GM12864 (cell line): ENCODE measurements at regions not wholly inside any gene's neighbourhood (a gene's known extent, or its start where the extent isn't known, plus 50 kb on each side); places are given as distances from the start of the nearest gene placed in this dataset.
A peak's percentile ranks its signal among the peaks of the same experiment; 100 is the strongest.
"Not testable (repeated sequence)": the region's sequence is repeated elsewhere in the genome, so short reads cannot be mapped to it uniquely, and the experiment has no call there.

Source experiments
- DNase-seq: peaks from one replicate; pipeline ENCODE4 v3.0.0-alpha.2; 2011; ENCODE audit warnings: low read depth
- H3K4me3 ChIP-seq: 2 replicates; pipeline ENCODE4 v1.5.1; 2011; ENCODE audit warnings: mild to moderate bottlenecking, low read depth, low read length, control low read depth
- CTCF ChIP-seq: IDR thresholded peaks from 2 replicates; pipeline ENCODE4 v1.5.1; 2011; ENCODE audit warnings: low read depth, mild to moderate bottlenecking, moderate library complexity, low read length, control low read depth, inconsistent platforms; ENCODE audit errors: missing control alignments

- H3K4me3 ChIP-seq = no peak overlapping the region
- TF ChIP-seq CTCF = no peak
- no peak for DNase-seq
These were observed 137.8 kb upstream of the LRATD1 start for GRCh38 chr2:14494759-14495158.

- DNase-seq = no peak
- H3K4me3 ChIP-seq = no peak overlapping the region
- TF ChIP-seq CTCF = no peak
These were observed 131.5 kb upstream of the LRATD1 start for GRCh38 chr2:14501061-14501460.

- not testable (repeated sequence) for DNase-seq, H3K4me3 ChIP-seq
These were observed 125.6 kb upstream of the LRATD1 start for GRCh38 chr2:14506955-14507354.

- DNase-seq = no peak
- no peak for TF ChIP-seq CTCF
- H3K4me3 ChIP-seq = no peak overlapping the region
These were observed 121.0 kb upstream of the LRATD1 start for GRCh38 chr2:14511541-14511940.

- DNase-seq = no peak
- TF ChIP-seq CTCF = no peak
- H3K4me3 ChIP-seq = no peak overlapping the region
These were observed 118.6 kb upstream of the LRATD1 start for GRCh38 chr2:14513903-14514302.

- DNase-seq = peak; percentile 10
- TF ChIP-seq CTCF = no peak
- no peak overlapping the region for H3K4me3 ChIP-seq
These were observed 115.7 kb upstream of the LRATD1 start for GRCh38 chr2:14516844-14517243.

GRCh38 chr2:14517731-14518130 lies 114.8 kb upstream of the LRATD1 start:
- no peak for DNase-seq
- no peak for TF ChIP-seq CTCF
- no peak overlapping the region for H3K4me3 ChIP-seq
